Panc1 (cell line): ENCODE measurements at regions not wholly inside any gene's neighbourhood (a gene's known extent, or its start where the extent isn't known, plus 50 kb on each side); places are given as distances from the start of the nearest gene placed in this dataset.

Experiments
- ATAC-seq: fragments of 200-7000 bp; cut with Tn5 transposase; 2 replicates; pipeline ENCODE4 v1.9.1; 2020; ENCODE audit warnings: mild to moderate bottlenecking, moderate library complexity
- BruUV-seq: library from RNA; stranded (reverse); fragments of 400-500 nt; replicated peaks from 2 replicates; lab custom pipeline; 2021; lab: Mats Ljungman, UMichigan
- CTCF ChIA-PET: fragments of 300-600 bp; sonication (Branson Sonifier 250); formaldehyde crosslinking; loops from one replicate; lab custom pipeline; 2022; ENCODE audit warnings: antibody characterized with exemption; lab: Charles Lee
- POLR2A ChIA-PET: fragments of 300-600 bp; sonication (Branson Sonifier 250); formaldehyde crosslinking; loops from one replicate; lab custom pipeline; 2022; ENCODE audit warnings: antibody characterized with exemption; lab: Charles Lee
- DNase-seq: peaks from one replicate; pipeline ENCODE4 v3.0.0-alpha.2; 2010; ENCODE audit warnings: low read depth, low spot score
- H3K27ac ChIP-seq: 2 replicates; pipeline ENCODE4 v1.5.1; 2011; ENCODE audit warnings: mild to moderate bottlenecking, low read length, inconsistent platforms
- H3K27me3 ChIP-seq: fragments of 200-500 bp; sonication (Bioruptor generic); 2 replicates; pipeline ENCODE4 v1.6.0; 2014; ENCODE audit warnings: low read length, inconsistent platforms; ENCODE audit not compliant: control insufficient read depth, insufficient read depth
- H3K36me3 ChIP-seq: fragments of 200-500 bp; sonication (Bioruptor generic); 2 replicates; pipeline ENCODE4 v1.5.1; 2014; ENCODE audit warnings: inconsistent platforms, mild to moderate bottlenecking, low read length, moderate library complexity; ENCODE audit not compliant: control insufficient read depth, insufficient read depth
- H3K4me1 ChIP-seq: 2 replicates; pipeline ENCODE4 v1.5.1; 2011; ENCODE audit warnings: inconsistent platforms, mild to moderate bottlenecking, low read length, moderate library complexity; ENCODE audit not compliant: control insufficient read depth, insufficient read depth
- H3K4me3 ChIP-seq, 2 experiments: 2 replicates each; pipeline ENCODE4 v1.5.1; 2011 to 2012; ENCODE audit warnings: low read depth in 2 of 2, low read length in 2 of 2, mild to moderate bottlenecking in 2 of 2, inconsistent platforms in 1 of 2, moderate library complexity in 1 of 2
- H3K9me3 ChIP-seq: fragments of 200-500 bp; sonication (Bioruptor generic); 2 replicates; pipeline ENCODE4 v1.5.1; 2014; ENCODE audit warnings: low read depth, mild to moderate bottlenecking, inconsistent platforms, low read length, moderate library complexity; ENCODE audit not compliant: control insufficient read depth, insufficient read depth
- CTCF ChIP-seq: fragments of 450-650 bp; IDR thresholded peaks from 2 replicates; pipeline ENCODE4 v1.5.1; 2017; ENCODE audit warnings: mild to moderate bottlenecking
- POLR2AphosphoS5 ChIP-seq: IDR thresholded peaks from 2 replicates; pipeline ENCODE4 v1.6.1; 2012; ENCODE audit warnings: mild to moderate bottlenecking, low read depth, low read length, moderate library complexity
- SIN3A ChIP-seq: IDR thresholded peaks from 2 replicates; pipeline ENCODE4 v1.6.1; 2012; ENCODE audit warnings: low read depth, mild to moderate bottlenecking, low read length, moderate library complexity, borderline replicate concordance; ENCODE audit not compliant: insufficient read depth
- TCF7L2 ChIP-seq: IDR thresholded peaks from 2 replicates; pipeline ENCODE4 v1.6.1; 2011; ENCODE audit warnings: mild to moderate bottlenecking, low read depth, low read length, inconsistent platforms
- in situ Hi-C: cut with HindIII; loops from 2 replicates; pipeline ENCODE4 v1.10.0; 2016; ENCODE audit warnings: low sequenced_read_pairs, low pct_unique_long_range_greater_than_20kb
- intact Hi-C: fragments of 100-400 bp; cut with micrococcal nuclease; formaldehyde crosslinking; loops from one replicate; pipeline ENCODE4 v1.10.0; 2022; ENCODE audit not compliant: unreplicated experiment
- TF ChIP-seq, protein P1 (sequence below), 2 experiments: IDR thresholded peaks; 2 replicates each; pipeline ENCODE4 v1.6.1; 2011 to 2012; ENCODE audit warnings: low read depth in 2 of 2, control low read depth in 1 of 2, low read length in 1 of 2, mild to moderate bottlenecking in 1 of 2, moderate library complexity in 1 of 2; ENCODE audit not compliant: insufficient read depth in 1 of 2

DNA sequence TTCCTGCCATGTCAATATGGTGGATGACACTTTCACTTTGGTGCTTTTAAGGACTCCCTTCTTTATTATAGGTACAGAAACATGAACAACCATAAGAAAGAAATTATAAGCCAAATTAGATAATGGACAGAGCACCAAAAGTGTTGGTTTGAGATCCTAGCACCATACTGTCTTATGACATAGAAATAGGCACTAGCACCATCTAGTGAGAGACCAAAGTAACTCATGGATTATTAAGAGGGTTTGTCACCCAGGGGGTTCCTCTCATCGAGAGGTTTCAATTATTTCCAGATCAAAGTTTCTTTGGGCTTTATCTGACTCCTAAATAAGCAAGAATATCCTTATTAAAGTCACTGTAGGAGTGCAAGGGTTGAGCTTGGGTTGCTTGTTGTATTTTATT, 153.0 kb upstream of the DIO2 start:
- intact Hi-C loops: no loop called here
- Histone ChIP-seq H3K9me3 (no peaks in the 10 kb centered on the region), H3K27ac (no peak overlapping the region), H3K4me1 (no peaks in the 10 kb centered on the region), H3K4me3 (no peak overlapping the region), H3K27me3 (no peaks in the 10 kb centered on the region), H3K36me3 (no peaks in the 10 kb centered on the region)
- TF ChIP-seq CTCF: peak; percentile 20; the same call in 1 of the 2 replicates
- TF ChIP-seq, protein P1, sequence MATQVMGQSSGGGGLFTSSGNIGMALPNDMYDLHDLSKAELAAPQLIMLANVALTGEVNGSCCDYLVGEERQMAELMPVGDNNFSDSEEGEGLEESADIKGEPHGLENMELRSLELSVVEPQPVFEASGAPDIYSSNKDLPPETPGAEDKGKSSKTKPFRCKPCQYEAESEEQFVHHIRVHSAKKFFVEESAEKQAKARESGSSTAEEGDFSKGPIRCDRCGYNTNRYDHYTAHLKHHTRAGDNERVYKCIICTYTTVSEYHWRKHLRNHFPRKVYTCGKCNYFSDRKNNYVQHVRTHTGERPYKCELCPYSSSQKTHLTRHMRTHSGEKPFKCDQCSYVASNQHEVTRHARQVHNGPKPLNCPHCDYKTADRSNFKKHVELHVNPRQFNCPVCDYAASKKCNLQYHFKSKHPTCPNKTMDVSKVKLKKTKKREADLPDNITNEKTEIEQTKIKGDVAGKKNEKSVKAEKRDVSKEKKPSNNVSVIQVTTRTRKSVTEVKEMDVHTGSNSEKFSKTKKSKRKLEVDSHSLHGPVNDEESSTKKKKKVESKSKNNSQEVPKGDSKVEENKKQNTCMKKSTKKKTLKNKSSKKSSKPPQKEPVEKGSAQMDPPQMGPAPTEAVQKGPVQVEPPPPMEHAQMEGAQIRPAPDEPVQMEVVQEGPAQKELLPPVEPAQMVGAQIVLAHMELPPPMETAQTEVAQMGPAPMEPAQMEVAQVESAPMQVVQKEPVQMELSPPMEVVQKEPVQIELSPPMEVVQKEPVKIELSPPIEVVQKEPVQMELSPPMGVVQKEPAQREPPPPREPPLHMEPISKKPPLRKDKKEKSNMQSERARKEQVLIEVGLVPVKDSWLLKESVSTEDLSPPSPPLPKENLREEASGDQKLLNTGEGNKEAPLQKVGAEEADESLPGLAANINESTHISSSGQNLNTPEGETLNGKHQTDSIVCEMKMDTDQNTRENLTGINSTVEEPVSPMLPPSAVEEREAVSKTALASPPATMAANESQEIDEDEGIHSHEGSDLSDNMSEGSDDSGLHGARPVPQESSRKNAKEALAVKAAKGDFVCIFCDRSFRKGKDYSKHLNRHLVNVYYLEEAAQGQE (IDR thresholded peaks at IDR 0.05; ENCODE audit: insufficient read depth in 1 of 2, low read depth in 2 of 2, low read length in 1 of 2): no peak
- TF ChIP-seq TCF7L2: no peak
- TF ChIP-seq SIN3A: no peak
- TF ChIP-seq POLR2AphosphoS5: no peak
- ChIA-PET CTCF (interaction anchor here (0.6 kb wide), 1 partner anchor 179 kb away, joined by 3 read pairs; no protein-coding TSS in a partner anchor), POLR2A (no interaction called here)
- ATAC-seq (no peak), DNase-seq (no peak)
- BruUV-seq: no TSS peak
- in situ Hi-C loops: no loop called here

- intact Hi-C loops (no loop called here), in situ Hi-C loops (no loop called here)
- Histone ChIP-seq H3K27me3 (no peaks in the 10 kb centered on the region), H3K4me3 (no peak overlapping the region), H3K27ac (no peak overlapping the region), H3K9me3 (no peaks in the 10 kb centered on the region), H3K36me3 (no peaks in the 10 kb centered on the region), H3K4me1 (no peaks in the 10 kb centered on the region)
- TF ChIP-seq SIN3A: no peak
- no peak for TF ChIP-seq TCF7L2
- no peak for TF ChIP-seq CTCF
- TF ChIP-seq, protein P1 (IDR thresholded peaks at IDR 0.05; ENCODE audit: insufficient read depth in 1 of 2, low read depth in 2 of 2, low read length in 1 of 2): no peak
- TF ChIP-seq POLR2AphosphoS5: no peak
- CTCF ChIA-PET: no interaction called here
- POLR2A ChIA-PET: no interaction called here
- BruUV-seq: no TSS peak
- DNase-seq: no peak
- no peak for ATAC-seq
Observed at GRCh38 chr14:80358112-80358511, 146.8 kb upstream of the DIO2 start.
